KBM-7 (cell line): ENCODE measurements at regions not wholly inside any gene's neighbourhood (a gene's known extent, or its start where the extent isn't known, plus 50 kb on each side); places are given as distances from the start of the nearest gene placed in this dataset.
"Not testable (repeated sequence)": the region's sequence is repeated elsewhere in the genome, so short reads cannot be mapped to it uniquely, and the experiment has no call there.

Experiments used
- DNase-seq: peaks from one replicate; pipeline ENCODE4 v3.0.0-alpha.2; 2015
- in situ Hi-C: fragments of 300-500 bp; cut with MboI; formaldehyde crosslinking; loops from 2 replicates; pipeline ENCODE4 v1.14.3; 2020; ENCODE audit warnings: low sequenced_read_pairs, low pct_unique_long_range_greater_than_20kb, mixed read lengths

- in situ Hi-C loops, result no loop called here
- no peak for DNase-seq
Observed at GRCh38 chr20:48150568-48150967, 365.3 kb upstream of the SULF2 start.

GRCh38 chr20:48149902-48150301, 364.6 kb upstream of the SULF2 start:
- DNase-seq, result no peak
- in situ Hi-C loops, result no loop called here

- DNase-seq, result no peak
- in situ Hi-C loops, result no loop called here
Observed at GRCh38 chr20:48148916-48149672, 363.8 kb upstream of the SULF2 start.

- DNase-seq, result no peak
- in situ Hi-C loops, result no loop called here
Observed at GRCh38 chr20:48148020-48148419, 362.7 kb upstream of the SULF2 start.

- in situ Hi-C loops, result no loop called here
- DNase-seq, result no peak
Observed at GRCh38 chr20:48147311-48147710, 362.0 kb upstream of the SULF2 start.

GRCh38 chr20:48146877-48147276, 361.6 kb upstream of the SULF2 start:
- DNase-seq, result no peak
- in situ Hi-C loops, result no loop called here

GRCh38 chr20:48146308-48146707, 361.0 kb upstream of the SULF2 start:
- in situ Hi-C loops, result no loop called here
- no peak for DNase-seq

GRCh38 chr20:48143435-48144081, 358.3 kb upstream of the SULF2 start:
- in situ Hi-C loops, result no loop called here
- no peak for DNase-seq

- in situ Hi-C loops, result no loop called here
- DNase-seq, result no peak
Observed at GRCh38 chr20:48142516-48142773, 357.2 kb upstream of the SULF2 start.

- in situ Hi-C loops, result no loop called here
- no peak for DNase-seq
Observed at GRCh38 chr20:48141660-48142515, 356.6 kb upstream of the SULF2 start.

GRCh38 chr20:48139262-48140041, 354.2 kb upstream of the SULF2 start:
- in situ Hi-C loops, result no loop called here
- DNase-seq, result no peak

- no peak for DNase-seq
- in situ Hi-C loops, result no loop called here
Observed at GRCh38 chr20:48132834-48133233, 347.6 kb upstream of the SULF2 start.

- DNase-seq, result no peak
- in situ Hi-C loops, result no loop called here
Observed at GRCh38 chr20:48131581-48131980, 346.3 kb upstream of the SULF2 start.

- no peak for DNase-seq
Observed at GRCh38 chr20:48129345-48129942, 344.2 kb upstream of the SULF2 start.

GRCh38 chr20:48128436-48128835, 343.2 kb upstream of the SULF2 start:
- DNase-seq, result no peak
- in situ Hi-C loops, result no loop called here

More at GRCh38 chr20:48129345-48129942, 344.2 kb upstream of the SULF2 start:
- in situ Hi-C loops, result no loop called here

- in situ Hi-C loops, DNase-seq: not testable (repeated sequence)
Observed at GRCh38 chr20:48127964-48128363, 342.7 kb upstream of the SULF2 start.

- DNase-seq, in situ Hi-C loops: not testable (repeated sequence)
Observed at GRCh38 chr20:48127133-48127532, 341.9 kb upstream of the SULF2 start.

GRCh38 chr20:48126227-48126740, 341.0 kb upstream of the SULF2 start:
- in situ Hi-C loops, result no loop called here
- no peak for DNase-seq

- in situ Hi-C loops, result no loop called here
- DNase-seq, result no peak
Observed at GRCh38 chr20:48124960-48125359, 339.7 kb upstream of the SULF2 start.
